ENCODE measurements at regions not wholly inside any gene's neighbourhood (a gene's known extent, or its start where the extent isn't known, plus 50 kb on each side); places are given as distances from the start of the nearest gene placed in this dataset.

GRCh38 chr13:38141792-38142191 lies 207.9 kb upstream of the UFM1 start:
- TF ChIP-seq, protein P1, sequence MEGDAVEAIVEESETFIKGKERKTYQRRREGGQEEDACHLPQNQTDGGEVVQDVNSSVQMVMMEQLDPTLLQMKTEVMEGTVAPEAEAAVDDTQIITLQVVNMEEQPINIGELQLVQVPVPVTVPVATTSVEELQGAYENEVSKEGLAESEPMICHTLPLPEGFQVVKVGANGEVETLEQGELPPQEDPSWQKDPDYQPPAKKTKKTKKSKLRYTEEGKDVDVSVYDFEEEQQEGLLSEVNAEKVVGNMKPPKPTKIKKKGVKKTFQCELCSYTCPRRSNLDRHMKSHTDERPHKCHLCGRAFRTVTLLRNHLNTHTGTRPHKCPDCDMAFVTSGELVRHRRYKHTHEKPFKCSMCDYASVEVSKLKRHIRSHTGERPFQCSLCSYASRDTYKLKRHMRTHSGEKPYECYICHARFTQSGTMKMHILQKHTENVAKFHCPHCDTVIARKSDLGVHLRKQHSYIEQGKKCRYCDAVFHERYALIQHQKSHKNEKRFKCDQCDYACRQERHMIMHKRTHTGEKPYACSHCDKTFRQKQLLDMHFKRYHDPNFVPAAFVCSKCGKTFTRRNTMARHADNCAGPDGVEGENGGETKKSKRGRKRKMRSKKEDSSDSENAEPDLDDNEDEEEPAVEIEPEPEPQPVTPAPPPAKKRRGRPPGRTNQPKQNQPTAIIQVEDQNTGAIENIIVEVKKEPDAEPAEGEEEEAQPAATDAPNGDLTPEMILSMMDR (IDR thresholded peaks at IDR 0.05): no peak
- TF ChIP-seq POLR2A (IDR thresholded peaks at IDR 0.05): no peak

Measured in adrenal gland (tissue), 5 donors.